ENCODE measurements at regions not wholly inside any gene's neighbourhood (a gene's known extent, or its start where the extent isn't known, plus 50 kb on each side); places are given as distances from the start of the nearest gene placed in this dataset.

- no peak for TF ChIP-seq POLR2AphosphoS5 (IDR thresholded peaks at IDR 0.05; ENCODE audit: low read depth, low read length)
- TF ChIP-seq TAF1 (IDR thresholded peaks at IDR 0.05; ENCODE audit: borderline replicate concordance, insufficient read depth, low read length): no peak
These were observed 101.5 kb upstream of the SETBP1 start for GRCh38 chr18:44579028-44579702.

Data from PFSK-1 (cell line).